ENCODE measurements at regions not wholly inside any gene's neighbourhood (a gene's known extent, or its start where the extent isn't known, plus 50 kb on each side); places are given as distances from the start of the nearest gene placed in this dataset.
A peak's percentile ranks its signal among the peaks of the same experiment; 100 is the strongest.
"Not testable (repeated sequence)": the region's sequence is repeated elsewhere in the genome, so short reads cannot be mapped to it uniquely, and the experiment has no call there.

DNA sequence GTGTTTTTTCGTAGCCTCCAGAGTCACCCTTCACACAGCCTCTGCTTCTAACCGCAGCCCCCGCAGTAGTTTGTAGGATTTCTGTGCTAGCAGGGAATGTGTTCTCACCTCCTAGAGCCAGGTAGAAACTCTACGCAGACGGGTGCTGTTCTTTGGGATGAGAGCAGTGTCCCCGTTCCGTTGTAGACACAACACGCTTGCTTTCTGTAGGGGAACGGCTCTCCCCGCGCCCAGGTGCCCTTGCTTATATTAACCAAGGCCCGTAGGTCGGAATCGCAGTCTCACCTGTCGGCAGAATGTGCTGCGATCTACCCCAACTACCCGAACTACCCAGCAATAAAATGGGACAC is 111.8 kb upstream of the NBPF11 start:
- peak overlapping the region; percentile 51 to 55 for H3K4me3 ChIP-seq
- peak overlapping the region; percentile 26 for H3K27ac ChIP-seq
- intact Hi-C loops (cut with DNase I) = no loop called here
- TF ChIP-seq, protein P1, sequence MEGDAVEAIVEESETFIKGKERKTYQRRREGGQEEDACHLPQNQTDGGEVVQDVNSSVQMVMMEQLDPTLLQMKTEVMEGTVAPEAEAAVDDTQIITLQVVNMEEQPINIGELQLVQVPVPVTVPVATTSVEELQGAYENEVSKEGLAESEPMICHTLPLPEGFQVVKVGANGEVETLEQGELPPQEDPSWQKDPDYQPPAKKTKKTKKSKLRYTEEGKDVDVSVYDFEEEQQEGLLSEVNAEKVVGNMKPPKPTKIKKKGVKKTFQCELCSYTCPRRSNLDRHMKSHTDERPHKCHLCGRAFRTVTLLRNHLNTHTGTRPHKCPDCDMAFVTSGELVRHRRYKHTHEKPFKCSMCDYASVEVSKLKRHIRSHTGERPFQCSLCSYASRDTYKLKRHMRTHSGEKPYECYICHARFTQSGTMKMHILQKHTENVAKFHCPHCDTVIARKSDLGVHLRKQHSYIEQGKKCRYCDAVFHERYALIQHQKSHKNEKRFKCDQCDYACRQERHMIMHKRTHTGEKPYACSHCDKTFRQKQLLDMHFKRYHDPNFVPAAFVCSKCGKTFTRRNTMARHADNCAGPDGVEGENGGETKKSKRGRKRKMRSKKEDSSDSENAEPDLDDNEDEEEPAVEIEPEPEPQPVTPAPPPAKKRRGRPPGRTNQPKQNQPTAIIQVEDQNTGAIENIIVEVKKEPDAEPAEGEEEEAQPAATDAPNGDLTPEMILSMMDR (IDR thresholded peaks at IDR 0.05) = no peak
- no peak for TF ChIP-seq POLR2A (IDR thresholded peaks at IDR 0.05)
- no peak for TF ChIP-seq POLR2AphosphoS5 (IDR thresholded peaks at IDR 0.05; ENCODE audit: insufficient read depth in 1 of 2, low read depth in 1 of 2)
- peaks cover 17% of the 10 kb centered on the region for H3K4me1 ChIP-seq
- no peaks in the 10 kb centered on the region for H3K36me3 ChIP-seq
- H3K27me3 ChIP-seq = no peaks in the 10 kb centered on the region
- DNase-seq (ENCODE audit: extremely low spot score in 2 of 2) = no peak
- H3K9me3 ChIP-seq = no peaks in the 10 kb centered on the region

DNA sequence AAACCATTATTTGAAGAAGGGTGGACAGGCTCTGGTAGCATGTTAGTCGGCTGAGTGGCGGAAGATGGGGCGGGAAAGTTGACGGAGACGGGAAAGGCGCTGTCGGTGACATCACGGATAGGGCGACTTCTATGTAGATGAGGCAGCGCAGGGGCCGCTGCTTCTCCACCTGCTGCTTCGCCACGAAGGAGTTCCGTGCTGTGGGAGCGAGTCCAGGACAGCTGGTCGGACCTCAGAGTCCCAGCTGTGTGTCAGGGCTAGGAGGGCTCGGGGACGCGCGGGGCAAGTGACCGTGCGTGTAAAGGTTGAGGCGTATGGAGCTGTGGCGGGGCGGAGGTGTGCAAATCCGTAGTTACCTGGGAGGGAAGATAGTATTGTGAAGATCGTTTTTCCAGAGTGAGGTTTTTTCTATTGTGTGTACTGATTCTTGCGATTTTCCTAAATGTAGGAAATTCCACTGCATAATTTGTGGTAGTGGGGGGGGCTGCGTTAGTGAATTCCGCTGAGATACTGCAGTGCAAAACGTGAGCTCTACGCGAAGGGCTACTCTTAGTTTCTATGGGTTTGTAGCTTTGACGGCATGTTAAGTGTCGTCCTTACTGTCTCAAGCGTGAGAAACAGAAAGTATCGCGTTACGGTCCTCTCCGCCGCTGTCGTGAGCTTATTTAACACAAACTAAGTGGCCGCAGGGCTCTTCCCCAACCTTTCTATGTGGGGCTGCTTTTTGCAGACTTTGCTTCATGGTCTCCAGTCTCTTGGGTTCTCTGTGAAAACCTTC is 111.2 kb upstream of the NBPF11 start:
- no peak for DNase-seq (ENCODE audit: extremely low spot score in 2 of 2)
- no peaks in the 10 kb centered on the region for H3K36me3 ChIP-seq
- H3K9me3 ChIP-seq = no peaks in the 10 kb centered on the region
- intact Hi-C loops (cut with DNase I) = no loop called here
- no peaks in the 10 kb centered on the region for H3K27me3 ChIP-seq
- peak overlapping the region; percentile 26 for H3K27ac ChIP-seq
- TF ChIP-seq POLR2A (IDR thresholded peaks at IDR 0.05) (peak in 1 of 2 donors; percentile 57), POLR2AphosphoS5 (IDR thresholded peaks at IDR 0.05; ENCODE audit: insufficient read depth in 1 of 2, low read depth in 1 of 2) (peak in 1 of 2 donors; percentile 86)
- TF ChIP-seq, protein P1 (IDR thresholded peaks at IDR 0.05) = no peak
- peak overlapping the region; percentile 51 to 55 for H3K4me3 ChIP-seq
- H3K4me1 ChIP-seq = peaks cover 17% of the 10 kb centered on the region

DNA sequence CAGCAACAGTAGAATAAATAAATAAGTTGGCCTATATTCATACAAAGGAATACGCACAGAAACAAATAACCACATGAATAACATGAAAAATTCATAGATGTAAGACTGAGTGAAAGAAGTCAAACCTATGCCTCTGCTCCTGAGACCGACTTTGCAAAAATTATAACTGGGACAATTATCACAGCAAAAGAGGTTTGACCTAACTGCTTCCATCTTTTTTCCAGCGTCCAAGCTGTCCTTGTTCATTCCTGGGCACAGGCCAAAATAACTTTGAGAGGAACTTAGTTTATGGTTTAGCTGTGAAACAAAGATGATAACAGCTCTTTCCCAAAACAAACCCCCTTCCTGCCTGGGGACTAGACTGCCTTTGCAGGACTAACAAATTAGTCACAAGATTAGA is 109.6 kb upstream of the NBPF11 start:
- H3K9me3 ChIP-seq; intact Hi-C loops (cut with DNase I); H3K4me3 ChIP-seq; H3K27ac ChIP-seq; H3K27me3 ChIP-seq; DNase-seq (ENCODE audit: extremely low spot score in 2 of 2); H3K36me3 ChIP-seq: not testable (repeated sequence)
- peaks cover 17% of the 10 kb centered on the region for H3K4me1 ChIP-seq

DNA sequence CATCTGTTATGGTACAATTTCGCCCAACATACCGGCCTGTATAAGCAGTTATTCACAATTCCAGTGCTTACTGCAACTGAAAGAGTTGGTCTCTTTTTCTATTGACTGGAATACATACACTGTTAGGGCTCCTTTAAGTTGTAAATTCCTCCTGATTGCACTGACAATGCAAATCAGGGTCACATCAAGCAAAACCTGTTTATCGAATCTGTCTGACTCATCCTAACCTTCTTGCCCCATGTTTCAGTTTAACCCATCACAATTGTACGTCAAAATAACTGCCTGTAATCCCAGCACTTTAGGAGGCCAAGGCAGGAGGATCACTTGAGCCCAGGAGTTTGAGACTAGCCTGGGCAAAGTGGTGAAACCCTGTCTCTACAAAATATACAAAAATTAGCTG is 105.8 kb upstream of the NBPF11 start:
- H3K27ac ChIP-seq; intact Hi-C loops (cut with DNase I); H3K4me1 ChIP-seq; H3K27me3 ChIP-seq; H3K36me3 ChIP-seq; H3K4me3 ChIP-seq; DNase-seq (ENCODE audit: extremely low spot score in 2 of 2); H3K9me3 ChIP-seq: not testable (repeated sequence)

DNA sequence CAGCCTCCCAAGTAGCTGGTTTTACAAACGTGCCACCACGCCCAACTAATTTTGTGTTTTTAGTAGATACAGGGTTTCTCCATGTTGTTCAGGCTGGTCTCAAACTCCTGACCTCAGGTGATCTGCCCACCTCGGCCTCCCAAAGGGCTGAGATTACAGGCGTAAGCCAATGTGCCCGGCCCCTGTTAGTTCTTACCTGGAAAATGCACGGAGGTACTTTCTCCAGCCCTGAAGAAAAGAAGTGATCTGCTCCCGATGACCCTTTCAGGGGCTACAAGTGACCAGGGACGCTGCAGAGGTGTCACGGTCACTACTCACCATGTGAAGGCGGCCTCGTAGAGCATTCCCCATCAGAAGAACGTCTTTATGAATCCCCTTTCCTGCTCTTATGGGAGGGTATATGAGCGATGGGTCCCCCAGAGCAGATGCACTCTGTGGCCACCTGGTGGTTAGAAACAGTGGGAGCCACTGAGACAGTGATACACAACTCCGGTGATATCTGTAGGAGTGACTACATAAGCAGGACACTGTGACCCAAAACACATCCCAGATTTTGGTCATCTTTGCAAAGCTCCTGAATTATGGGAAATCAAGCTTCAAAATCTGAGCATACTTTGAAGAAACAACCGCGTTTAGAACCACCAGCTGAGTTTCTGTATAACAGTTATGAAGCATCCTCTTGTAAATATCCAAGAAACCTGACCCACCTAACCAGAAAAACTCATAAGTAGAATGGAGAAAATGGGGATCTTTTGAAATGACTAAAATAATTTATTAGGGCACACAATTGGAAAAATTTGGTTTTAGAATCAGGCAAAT is 102.7 kb upstream of the NBPF11 start:
- H3K27ac ChIP-seq; H3K27me3 ChIP-seq; intact Hi-C loops (cut with DNase I); H3K4me3 ChIP-seq; H3K9me3 ChIP-seq; H3K36me3 ChIP-seq; H3K4me1 ChIP-seq: not testable (repeated sequence)
- TF ChIP-seq, protein P1 (IDR thresholded peaks at IDR 0.05) = peak in 2 of 3 experiments; percentile 15 to 22
- DNase-seq (ENCODE audit: extremely low spot score in 2 of 2) = peak in 1 of 2 donors; percentile 40

DNA sequence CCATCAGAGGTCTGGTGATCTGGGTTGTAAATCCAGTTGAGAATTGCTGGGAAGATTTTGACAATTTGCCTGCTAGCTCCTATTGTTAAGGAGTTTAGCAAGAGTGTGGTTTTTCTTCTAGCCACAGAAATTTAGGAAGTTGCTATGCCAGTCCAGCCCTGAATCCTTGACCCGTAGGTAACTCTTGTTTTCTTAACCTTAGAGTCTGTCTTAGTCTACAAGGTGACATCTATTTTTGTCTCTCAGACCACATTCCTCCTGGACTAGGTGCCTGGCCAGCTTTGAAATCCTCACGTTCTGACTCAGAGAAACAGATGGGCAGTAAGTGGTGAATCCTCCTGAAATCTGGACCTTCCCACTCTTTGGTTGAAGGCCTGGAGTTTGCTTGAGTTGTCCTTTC is 101.7 kb upstream of the NBPF11 start:
- H3K4me3 ChIP-seq; H3K27me3 ChIP-seq; H3K36me3 ChIP-seq; DNase-seq (ENCODE audit: extremely low spot score in 2 of 2); H3K9me3 ChIP-seq; H3K4me1 ChIP-seq; H3K27ac ChIP-seq; intact Hi-C loops (cut with DNase I): not testable (repeated sequence)

DNA sequence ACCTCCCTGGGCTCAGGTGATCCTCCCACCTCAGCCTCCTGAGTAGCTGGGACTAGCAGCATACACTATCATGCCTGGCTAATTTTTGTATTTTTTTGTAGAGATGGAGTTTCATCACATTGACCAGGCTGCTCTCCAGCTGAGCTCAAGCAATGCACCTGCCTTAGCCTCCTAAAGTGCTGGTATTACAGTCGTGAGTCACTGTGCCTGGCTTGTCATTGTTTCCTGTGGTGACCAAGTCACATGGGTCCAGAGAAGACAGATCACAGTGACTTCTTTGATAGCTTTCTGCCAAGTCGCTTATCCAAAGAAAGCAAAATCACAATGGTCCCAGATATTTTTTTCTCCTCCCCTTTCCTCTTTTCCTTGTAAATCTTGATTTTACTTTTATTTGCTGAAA is 96.7 kb upstream of the NBPF11 start:
- intact Hi-C loops (cut with DNase I); H3K4me3 ChIP-seq; H3K4me1 ChIP-seq; H3K27me3 ChIP-seq; H3K36me3 ChIP-seq; H3K27ac ChIP-seq; DNase-seq (ENCODE audit: extremely low spot score in 2 of 2); H3K9me3 ChIP-seq: not testable (repeated sequence)

DNA sequence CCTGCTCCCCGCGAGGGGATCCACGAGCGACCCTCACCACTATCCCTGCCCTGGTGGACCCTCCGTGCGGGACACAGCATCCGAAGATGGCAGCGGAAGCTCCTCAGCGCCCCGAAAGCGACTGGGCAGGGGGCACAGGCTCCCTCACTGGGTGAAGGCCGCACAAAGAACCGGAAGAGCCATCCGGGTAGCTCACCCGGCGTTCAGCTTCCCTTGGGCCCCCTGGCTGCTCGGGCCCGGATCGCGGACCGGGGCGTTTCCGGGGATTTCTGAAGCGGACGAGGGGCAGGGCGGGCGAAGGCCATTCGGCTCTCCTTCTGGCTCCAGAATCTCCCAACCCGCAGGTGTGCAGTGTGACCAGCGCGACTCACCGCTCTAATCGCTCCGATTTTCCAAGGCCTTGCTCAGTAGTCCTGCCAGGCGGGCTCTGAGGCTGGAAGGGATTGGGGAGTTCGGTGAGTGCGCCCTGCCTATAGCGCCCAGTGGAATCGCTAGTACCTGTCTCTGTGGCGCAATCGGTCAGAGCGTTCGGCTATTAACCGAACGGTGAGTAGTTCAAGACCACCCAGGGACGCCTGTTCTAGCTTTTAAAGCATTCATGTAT is 94.3 kb upstream of the NBPF11 start:
- H3K27me3 ChIP-seq; H3K4me1 ChIP-seq; H3K4me3 ChIP-seq; H3K27ac ChIP-seq; H3K36me3 ChIP-seq; DNase-seq (ENCODE audit: extremely low spot score in 2 of 2); intact Hi-C loops (cut with DNase I); H3K9me3 ChIP-seq: not testable (repeated sequence)

DNA sequence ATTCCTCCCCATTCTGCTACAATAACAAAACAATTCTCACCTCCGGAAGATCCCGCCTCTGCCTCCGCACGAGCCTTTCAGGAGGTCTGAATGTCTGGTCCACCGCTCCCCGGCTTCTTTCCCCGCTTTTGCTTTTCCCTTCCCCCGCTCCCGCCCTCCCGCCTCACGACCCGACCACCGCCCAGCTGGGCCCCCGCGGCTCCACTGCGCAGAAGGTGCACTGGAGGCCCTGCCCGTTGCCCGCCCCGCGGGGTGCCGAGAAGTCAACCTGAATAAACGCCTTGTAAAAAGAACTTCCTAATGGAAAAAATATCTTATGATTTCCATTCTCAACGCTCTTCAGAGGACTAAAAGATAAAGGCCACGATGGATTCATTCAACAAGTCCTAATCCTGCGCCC is 93.8 kb upstream of the NBPF11 start:
- H3K27ac ChIP-seq; DNase-seq (ENCODE audit: extremely low spot score in 2 of 2); H3K4me1 ChIP-seq; H3K4me3 ChIP-seq; H3K27me3 ChIP-seq; H3K9me3 ChIP-seq; intact Hi-C loops (cut with DNase I); H3K36me3 ChIP-seq: not testable (repeated sequence)

DNA sequence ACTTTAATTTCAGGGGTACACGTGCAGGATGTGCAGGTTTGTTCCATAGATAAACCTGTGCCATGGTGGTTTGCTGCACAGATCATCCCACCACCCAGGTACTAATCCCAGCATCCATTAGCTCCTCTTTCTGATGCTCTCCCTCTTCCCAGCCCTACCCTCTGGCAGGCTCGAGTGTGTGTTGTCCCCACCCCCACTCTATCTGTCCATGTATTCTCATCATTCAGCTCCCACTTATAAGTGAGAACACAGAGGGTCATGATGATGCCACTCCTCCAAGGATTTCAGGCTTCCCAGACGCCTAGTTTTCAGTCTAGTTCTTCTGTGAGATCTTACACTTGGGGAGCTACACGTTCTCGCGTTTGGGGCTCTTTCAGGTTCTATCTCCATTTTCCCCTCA is 93.4 kb upstream of the NBPF11 start:
- H3K4me1 ChIP-seq; H3K36me3 ChIP-seq; H3K27ac ChIP-seq; H3K27me3 ChIP-seq; intact Hi-C loops (cut with DNase I); H3K9me3 ChIP-seq; H3K4me3 ChIP-seq; DNase-seq (ENCODE audit: extremely low spot score in 2 of 2): not testable (repeated sequence)

Data from vagina (tissue), 2 donors.